HCT116 (cell line): ENCODE measurements at regions not wholly inside any gene's neighbourhood (a gene's known extent, or its start where the extent isn't known, plus 50 kb on each side); places are given as distances from the start of the nearest gene placed in this dataset.

Experiments
- ATAC-seq: fragments of 200-7000 bp; cut with Tn5 transposase; 2 replicates; pipeline ENCODE4 v1.9.1; 2020; ENCODE audit warnings: mild to moderate bottlenecking, moderate library complexity
- BruUV-seq: library from RNA; stranded (reverse); fragments of 400-500 nt; replicated peaks from 2 replicates; lab custom pipeline; 2021; lab: Mats Ljungman, UMichigan
- CTCF ChIA-PET: fragments of 300-600 bp; sonication (Branson Sonifier 250); formaldehyde crosslinking; loops from one replicate; lab custom pipeline; 2021; ENCODE audit warnings: antibody characterized with exemption; lab: Charles Lee
- POLR2A ChIA-PET: fragments of 300-600, 350-600 bp; sonication (Branson Sonifier 250); formaldehyde crosslinking; loops from one replicate; lab custom pipeline; 2021; ENCODE audit warnings: antibody characterized with exemption; lab: Charles Lee
- RAD21 ChIA-PET, 2 experiments: fragments of 300-600 bp; sonication (Branson Sonifier 250); formaldehyde crosslinking; loops; one replicate each; lab custom pipeline; 2023; ENCODE audit warnings: low total read pairs in 2 of 2; ENCODE audit not compliant: uncharacterized antibody in 2 of 2, unreplicated experiment in 2 of 2, low non-redundant PET in 1 of 2; lab: Charles Lee
- DNase-seq: peaks from one replicate; pipeline ENCODE4 v3.0.0-alpha.2; 2010; ENCODE audit warnings: low read depth, low spot score
- H2AFZ ChIP-seq: fragments of 200-600 bp; shearing (Covaris generic), sonication (generic); 2 replicates; pipeline ENCODE4 v1.6.1; 2017; ENCODE audit warnings: low read depth, mixed run types, mixed read lengths, antibody characterized with exemption, low read length; ENCODE audit not compliant: poor library complexity, severe bottlenecking
- H3K27ac ChIP-seq: 2 replicates; pipeline ENCODE4 v1.5.1; 2012; ENCODE audit warnings: low read depth, low read length
- H3K27me3 ChIP-seq: fragments of 200-600 bp; sonication (generic); 2 replicates; pipeline ENCODE4 v1.6.1; 2016; ENCODE audit warnings: mixed run types, low read length, mixed read lengths; ENCODE audit not compliant: insufficient read depth
- H3K36me3 ChIP-seq, 2 experiments: fragments of 200-500 bp in 1 of 2; fragments of 200-600 bp in 1 of 2; sonication (Bioruptor generic) in 1 of 2; sonication (generic) in 1 of 2; 2 replicates each; pipeline versions ENCODE4 v1.5.1 to v1.6.1; 2014 to 2016; ENCODE audit warnings: low read length in 2 of 2, inconsistent platforms in 1 of 2, mixed read lengths in 1 of 2, mixed run types in 1 of 2; ENCODE audit not compliant: insufficient read depth in 2 of 2, control insufficient read depth in 1 of 2
- H3K4me1 ChIP-seq, 2 experiments: fragments of 200-600 bp in 1 of 2; sonication (generic) in 1 of 2; 2 replicates each; pipeline versions ENCODE4 v1.5.1 to v1.6.1; 2012 to 2017; ENCODE audit warnings: low read length in 2 of 2, inconsistent platforms in 1 of 2, mild to moderate bottlenecking in 1 of 2, mixed read lengths in 1 of 2, mixed run types in 1 of 2, moderate library complexity in 1 of 2; ENCODE audit not compliant: insufficient read depth in 2 of 2, control insufficient read depth in 1 of 2
- H3K4me2 ChIP-seq: fragments of 200-600 bp; sonication (generic); 2 replicates; pipeline ENCODE4 v1.6.1; 2017; ENCODE audit warnings: mixed run types, low read length, mixed read lengths
- H3K4me3 ChIP-seq, 2 experiments: fragments of 200-600 bp in 1 of 2; sonication (generic) in 1 of 2; replicated peaks in 1 of 2; 2 replicates each; pipeline ENCODE4 v1.5.1; 2011 to 2016; ENCODE audit warnings: low read length in 2 of 2, control low read depth in 1 of 2, low read depth in 1 of 2, mild to moderate bottlenecking in 1 of 2, mixed read lengths in 1 of 2, mixed run types in 1 of 2
- H3K79me2 ChIP-seq: fragments of 200-600 bp; sonication (generic); 2 replicates; pipeline ENCODE4 v1.6.1; 2017; ENCODE audit warnings: mild to moderate bottlenecking, mixed run types, low read length, moderate library complexity, mixed read lengths; ENCODE audit not compliant: insufficient read depth
- H3K9ac ChIP-seq: fragments of 200-600 bp; sonication (generic); 2 replicates; pipeline ENCODE4 v1.6.1; 2016; ENCODE audit warnings: low read length, mixed read lengths
- H3K9me2 ChIP-seq: fragments of 200-600 bp; sonication (generic), shearing (Covaris generic); 2 replicates; pipeline ENCODE4 v1.6.1; 2017; ENCODE audit warnings: mixed run types, mild to moderate bottlenecking, moderate library complexity; ENCODE audit not compliant: insufficient read depth
- H3K9me3 ChIP-seq, 2 experiments: fragments of 200-500 bp in 1 of 2; fragments of 200-600 bp in 1 of 2; sonication (Bioruptor generic) in 1 of 2; sonication (generic) in 1 of 2; 2 replicates each; pipeline ENCODE4 v1.6.1; 2014 to 2017; ENCODE audit warnings: low read length in 2 of 2, mixed read lengths in 2 of 2, inconsistent platforms in 1 of 2, low read depth in 1 of 2, mild to moderate bottlenecking in 1 of 2, mixed run types in 1 of 2, moderate library complexity in 1 of 2; ENCODE audit not compliant: control insufficient read depth in 1 of 2, insufficient read depth in 1 of 2
- H4K20me1 ChIP-seq: fragments of 200-600 bp; sonication (generic), shearing (Covaris generic); 2 replicates; pipeline ENCODE4 v1.6.1; 2017; ENCODE audit warnings: mixed run types, mild to moderate bottlenecking, moderate library complexity; ENCODE audit not compliant: insufficient read depth
- CBX3 ChIP-seq: IDR thresholded peaks from 2 replicates; pipeline ENCODE4 v1.6.1; 2012; ENCODE audit warnings: low read depth
- EZH2 ChIP-seq: fragments of 200-600 bp; sonication (generic); IDR thresholded peaks from 2 replicates; pipeline ENCODE4 v1.6.1; 2017; ENCODE audit warnings: antibody characterized with exemption, mixed run types
- RAD21 ChIP-seq: IDR thresholded peaks from 2 replicates; pipeline ENCODE4 v1.6.1; 2012; ENCODE audit warnings: low read depth, mild to moderate bottlenecking
- SP1 ChIP-seq: IDR thresholded peaks from 2 replicates; pipeline ENCODE4 v1.6.1; 2012; ENCODE audit warnings: low read depth
- YY1 ChIP-seq: IDR thresholded peaks from 2 replicates; pipeline ENCODE4 v1.6.1; 2011; ENCODE audit warnings: low read length, low read depth, moderate library complexity, mild to moderate bottlenecking; ENCODE audit not compliant: insufficient replicate concordance; ENCODE audit errors: extremely low read depth
- ZFX ChIP-seq: fragments of 450-650 bp; IDR thresholded peaks from 2 replicates; pipeline ENCODE4 v1.6.1; 2017
- ZNF274 ChIP-seq: fragments of 200-500 bp; sonication (Bioruptor generic); IDR thresholded peaks from 2 replicates; pipeline ENCODE4 v1.6.1; 2014; ENCODE audit warnings: mild to moderate bottlenecking, low read depth, low read length, inconsistent platforms
- intact Hi-C: fragments of 100-400 bp; cut with micrococcal nuclease; formaldehyde crosslinking; loops from 2 replicates; pipeline ENCODE4 v1.10.0; 2022
- TF ChIP-seq, protein P1 (sequence below): IDR thresholded peaks from 2 replicates; pipeline ENCODE4 v1.6.1; 2011; ENCODE audit warnings: mild to moderate bottlenecking, low read length, moderate library complexity; ENCODE audit not compliant: insufficient replicate concordance; ENCODE audit errors: extremely low read depth
- TF ChIP-seq, protein P2 (sequence below): IDR thresholded peaks from 2 replicates; pipeline ENCODE4 v1.6.1; 2012
- TF ChIP-seq, protein P3 (sequence below), 3 experiments: fragments of 200-600 bp in 1 of 3; sonication (generic) in 1 of 3; IDR thresholded peaks in 2 of 3; conservative IDR thresholded peaks in 1 of 3; 2 replicates each; pipeline ENCODE4 v1.5.1; 2012 to 2017; ENCODE audit warnings: low read depth in 2 of 3, low read length in 2 of 3, antibody characterized with exemption in 1 of 3, borderline replicate concordance in 1 of 3, control low read depth in 1 of 3, mild to moderate bottlenecking in 1 of 3, mixed read lengths in 1 of 3, mixed run types in 1 of 3, moderate library complexity in 1 of 3; ENCODE audit not compliant: insufficient read depth in 1 of 3
- TF ChIP-seq, protein P4 (sequence below): IDR thresholded peaks from 2 replicates; pipeline ENCODE4 v1.6.1; 2012

DNA sequence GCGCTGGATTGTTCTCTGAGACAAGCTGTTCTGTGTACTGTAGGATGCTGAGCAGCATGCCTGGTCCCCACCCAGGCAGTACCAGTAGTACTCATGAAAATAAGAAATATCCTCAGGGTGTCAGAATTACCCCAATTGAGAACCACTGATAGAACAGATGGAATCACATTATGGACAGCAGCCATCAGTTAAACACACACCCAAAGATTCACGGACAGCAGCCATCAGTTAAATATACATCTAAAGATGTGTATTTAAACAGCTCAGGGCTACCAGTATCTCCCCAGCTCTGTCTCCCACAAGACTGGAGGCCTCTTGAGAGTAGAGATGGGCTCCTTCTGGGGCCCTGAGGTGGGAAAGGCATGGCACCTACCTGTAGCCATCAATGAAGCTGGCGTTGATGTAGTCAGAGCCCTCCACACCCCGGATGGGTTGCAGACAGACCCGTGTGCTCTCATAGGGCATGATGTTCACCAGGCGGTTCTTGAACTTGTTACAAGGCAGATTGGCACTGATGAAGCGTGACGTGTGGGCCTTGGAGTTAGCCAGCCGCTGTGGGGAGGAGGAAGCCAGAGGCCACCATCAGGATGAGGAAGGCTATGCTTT is 129.3 kb downstream of the PTPRS start:
- ChIA-PET CTCF (no interaction called here), RAD21 (no interaction called here)
- no peak overlapping the region for H3K4me3 ChIP-seq
- no peak overlapping the region for H2AFZ ChIP-seq
- DNase-seq (no peak), ATAC-seq (no peak)
- no peaks in the 10 kb centered on the region for H3K79me2 ChIP-seq
- H3K4me2 ChIP-seq, result no peak overlapping the region
- H4K20me1 ChIP-seq, result no peaks in the 10 kb centered on the region
- H3K9me2 ChIP-seq, result no peaks in the 10 kb centered on the region
- no peak overlapping the region for H3K9ac ChIP-seq
- no TSS peak for BruUV-seq
- H3K27me3 ChIP-seq, result no peaks in the 10 kb centered on the region
- TF ChIP-seq EZH2 (no peak), RAD21 (no peak), ZFX (no peak), YY1 (no peak), ZNF274 (no peak), SP1 (no peak), CBX3 (no peak)
- TF ChIP-seq, protein P1, sequence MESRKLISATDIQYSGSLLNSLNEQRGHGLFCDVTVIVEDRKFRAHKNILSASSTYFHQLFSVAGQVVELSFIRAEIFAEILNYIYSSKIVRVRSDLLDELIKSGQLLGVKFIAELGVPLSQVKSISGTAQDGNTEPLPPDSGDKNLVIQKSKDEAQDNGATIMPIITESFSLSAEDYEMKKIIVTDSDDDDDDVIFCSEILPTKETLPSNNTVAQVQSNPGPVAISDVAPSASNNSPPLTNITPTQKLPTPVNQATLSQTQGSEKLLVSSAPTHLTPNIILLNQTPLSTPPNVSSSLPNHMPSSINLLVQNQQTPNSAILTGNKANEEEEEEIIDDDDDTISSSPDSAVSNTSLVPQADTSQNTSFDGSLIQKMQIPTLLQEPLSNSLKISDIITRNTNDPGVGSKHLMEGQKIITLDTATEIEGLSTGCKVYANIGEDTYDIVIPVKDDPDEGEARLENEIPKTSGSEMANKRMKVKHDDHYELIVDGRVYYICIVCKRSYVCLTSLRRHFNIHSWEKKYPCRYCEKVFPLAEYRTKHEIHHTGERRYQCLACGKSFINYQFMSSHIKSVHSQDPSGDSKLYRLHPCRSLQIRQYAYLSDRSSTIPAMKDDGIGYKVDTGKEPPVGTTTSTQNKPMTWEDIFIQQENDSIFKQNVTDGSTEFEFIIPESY, result no peak
- TF ChIP-seq, protein P2, sequence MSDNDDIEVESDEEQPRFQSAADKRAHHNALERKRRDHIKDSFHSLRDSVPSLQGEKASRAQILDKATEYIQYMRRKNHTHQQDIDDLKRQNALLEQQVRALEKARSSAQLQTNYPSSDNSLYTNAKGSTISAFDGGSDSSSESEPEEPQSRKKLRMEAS, result no peak
- TF ChIP-seq, protein P3, sequence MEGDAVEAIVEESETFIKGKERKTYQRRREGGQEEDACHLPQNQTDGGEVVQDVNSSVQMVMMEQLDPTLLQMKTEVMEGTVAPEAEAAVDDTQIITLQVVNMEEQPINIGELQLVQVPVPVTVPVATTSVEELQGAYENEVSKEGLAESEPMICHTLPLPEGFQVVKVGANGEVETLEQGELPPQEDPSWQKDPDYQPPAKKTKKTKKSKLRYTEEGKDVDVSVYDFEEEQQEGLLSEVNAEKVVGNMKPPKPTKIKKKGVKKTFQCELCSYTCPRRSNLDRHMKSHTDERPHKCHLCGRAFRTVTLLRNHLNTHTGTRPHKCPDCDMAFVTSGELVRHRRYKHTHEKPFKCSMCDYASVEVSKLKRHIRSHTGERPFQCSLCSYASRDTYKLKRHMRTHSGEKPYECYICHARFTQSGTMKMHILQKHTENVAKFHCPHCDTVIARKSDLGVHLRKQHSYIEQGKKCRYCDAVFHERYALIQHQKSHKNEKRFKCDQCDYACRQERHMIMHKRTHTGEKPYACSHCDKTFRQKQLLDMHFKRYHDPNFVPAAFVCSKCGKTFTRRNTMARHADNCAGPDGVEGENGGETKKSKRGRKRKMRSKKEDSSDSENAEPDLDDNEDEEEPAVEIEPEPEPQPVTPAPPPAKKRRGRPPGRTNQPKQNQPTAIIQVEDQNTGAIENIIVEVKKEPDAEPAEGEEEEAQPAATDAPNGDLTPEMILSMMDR (IDR thresholded peaks at IDR 0.05 in 2 of 3, conservative IDR thresholded peaks at IDR 0.05 in 1 of 3; ENCODE audit: borderline replicate concordance in 1 of 3, insufficient read depth in 1 of 3, low read depth in 2 of 3, low read length in 2 of 3), result no peak
- TF ChIP-seq, protein P4, sequence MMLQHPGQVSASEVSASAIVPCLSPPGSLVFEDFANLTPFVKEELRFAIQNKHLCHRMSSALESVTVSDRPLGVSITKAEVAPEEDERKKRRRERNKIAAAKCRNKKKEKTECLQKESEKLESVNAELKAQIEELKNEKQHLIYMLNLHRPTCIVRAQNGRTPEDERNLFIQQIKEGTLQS, result no peak
- TF ChIP-seq, all 23 proteins: peak for 0
- H3K36me3 ChIP-seq, result peaks cover 12 to 41% of the 10 kb centered on the region in 2 experiments; a peak in 3 of 4 replicates
- POLR2A ChIA-PET, result no interaction called here
- intact Hi-C loops, result no loop called here
- no peaks in the 10 kb centered on the region for H3K9me3 ChIP-seq
- no peak overlapping the region for H3K27ac ChIP-seq
- H3K4me1 ChIP-seq, result no peaks in the 10 kb centered on the region
